Mesendoderm (in vitro differentiated cells): ENCODE measurements at regions not wholly inside any gene's neighbourhood (a gene's known extent, or its start where the extent isn't known, plus 50 kb on each side); places are given as distances from the start of the nearest gene placed in this dataset.

Source experiments
- DNase-seq: peaks from one replicate; pipeline ENCODE4 v3.0.0; 2013
- H2AK5ac ChIP-seq: 2 replicates; pipeline ENCODE4 v1.6.1; 2013; ENCODE audit warnings: low read length, inconsistent platforms
- H2BK120ac ChIP-seq: 2 replicates; pipeline ENCODE4 v1.6.1; 2013; ENCODE audit warnings: low read depth, mild to moderate bottlenecking, low read length, moderate library complexity, mixed read lengths
- H2BK15ac ChIP-seq: replicated peaks from 2 replicates; pipeline ENCODE4 v1.6.1; 2013; ENCODE audit warnings: low read depth, mild to moderate bottlenecking, moderate library complexity
- H2BK5ac ChIP-seq: 2 replicates; pipeline ENCODE4 v1.6.1; 2013; ENCODE audit warnings: low read length, inconsistent platforms
- H3K18ac ChIP-seq: 2 replicates; pipeline ENCODE4 v1.6.1; 2013; ENCODE audit warnings: mild to moderate bottlenecking, low read length, mixed read lengths
- H3K23ac ChIP-seq: one replicate; pipeline ENCODE4 v1.6.1; 2013; ENCODE audit warnings: low read length
- H3K27ac ChIP-seq: 2 replicates; pipeline ENCODE4 v1.5.1; 2013; ENCODE audit warnings: low read depth, mild to moderate bottlenecking, inconsistent platforms, low read length, moderate library complexity
- H3K27me3 ChIP-seq: 2 replicates; pipeline ENCODE4 v1.6.1; 2013; ENCODE audit warnings: low read length, control low read depth, mild to moderate bottlenecking, inconsistent platforms; ENCODE audit not compliant: insufficient read depth, poor library complexity
- H3K36me3 ChIP-seq: 2 replicates; pipeline ENCODE4 v1.6.1; 2013; ENCODE audit warnings: low read length, inconsistent platforms; ENCODE audit not compliant: control insufficient read depth, insufficient read depth
- H3K4ac ChIP-seq: one replicate; pipeline ENCODE4 v1.6.1; 2013; ENCODE audit warnings: low read depth, mild to moderate bottlenecking, low read length, moderate library complexity
- H3K4me1 ChIP-seq: 2 replicates; pipeline ENCODE4 v1.6.1; 2013; ENCODE audit warnings: low read depth, low read length, inconsistent platforms; ENCODE audit not compliant: control insufficient read depth
- H3K4me2 ChIP-seq: 2 replicates; pipeline ENCODE4 v1.6.1; 2013; ENCODE audit warnings: low read length
- H3K4me3 ChIP-seq: 2 replicates; pipeline ENCODE4 v1.5.1; 2013; ENCODE audit warnings: mild to moderate bottlenecking, low read length
- H3K56ac ChIP-seq: one replicate; pipeline ENCODE4 v1.6.1; 2013; ENCODE audit warnings: low read length
- H3K79me1 ChIP-seq: 2 replicates; pipeline ENCODE4 v1.6.1; 2013; ENCODE audit warnings: low read length, inconsistent platforms
- H3K79me2 ChIP-seq: 2 replicates; pipeline ENCODE4 v1.6.1; 2013; ENCODE audit warnings: mild to moderate bottlenecking, low read length; ENCODE audit not compliant: control insufficient read depth, insufficient read depth
- H3K9ac ChIP-seq: 2 replicates; pipeline ENCODE4 v1.6.1; 2013; ENCODE audit warnings: low read length, inconsistent platforms
- H4K5ac ChIP-seq: one replicate; pipeline ENCODE4 v1.6.1; 2013; ENCODE audit warnings: low read length
- H4K8ac ChIP-seq: one replicate; pipeline ENCODE4 v1.6.1; 2013; ENCODE audit warnings: low read depth, mild to moderate bottlenecking, control low read depth, low read length, moderate library complexity
- WGBS: extraction: QIAGEN DNeasy Blood & Tissue Kit; methylation state at CpG from one replicate; pipeline ENCODE4 v1.1.7; 2013; ENCODE audit warnings: low lambda C conversion rate, missing lambda C conversion rate; ENCODE audit not compliant: insufficient coverage; ENCODE audit errors: extremely low coverage; 5-methylcytosine and 5-hydroxymethylcytosine counted together

DNA sequence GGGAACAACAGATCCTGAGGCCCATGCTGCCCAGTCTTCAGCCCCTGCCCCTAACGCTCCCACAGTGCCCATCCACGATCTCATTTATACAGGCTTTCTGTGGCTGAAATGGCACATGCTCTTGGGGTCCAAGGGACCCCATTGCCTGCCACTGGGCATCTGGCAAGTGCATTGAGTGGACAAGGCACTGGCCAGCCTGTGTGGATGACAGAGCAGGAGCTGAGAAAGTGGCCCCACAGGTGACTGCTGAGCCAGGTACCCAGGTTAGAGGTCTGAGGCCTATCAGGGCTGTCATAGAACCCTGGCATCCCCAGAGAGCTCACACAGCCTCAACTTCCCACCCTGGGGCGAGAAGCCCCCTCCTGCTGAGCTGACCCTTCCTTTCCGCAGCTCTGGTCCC, 86.0 kb upstream of the NXT1 start:
- DNase-seq = no peak
- H3K4me3 ChIP-seq = no peak overlapping the region
- H3K23ac ChIP-seq = no peak overlapping the region
- no peaks in the 10 kb centered on the region for H3K79me1 ChIP-seq
- H2BK5ac ChIP-seq = no peak overlapping the region
- H3K27me3 ChIP-seq = no peaks in the 10 kb centered on the region
- H3K27ac ChIP-seq = no peak overlapping the region
- no peak overlapping the region for H2BK120ac ChIP-seq
- no peaks in the 10 kb centered on the region for H3K36me3 ChIP-seq
- H2AK5ac ChIP-seq = no peak overlapping the region
- no peaks in the 10 kb centered on the region for H3K79me2 ChIP-seq
- H2BK15ac ChIP-seq = no peak overlapping the region
- no peak overlapping the region for H3K4me2 ChIP-seq
- no peak overlapping the region for H4K5ac ChIP-seq
- H3K4me1 ChIP-seq = no peaks in the 10 kb centered on the region
- no CpG with 5 or more reads among the region's 4 CpGs for WGBS
- no peak overlapping the region for H4K8ac ChIP-seq
- no peak overlapping the region for H3K56ac ChIP-seq
- no peak overlapping the region for H3K9ac ChIP-seq
- H3K18ac ChIP-seq = no peak overlapping the region
- H3K4ac ChIP-seq = no peak overlapping the region

DNA sequence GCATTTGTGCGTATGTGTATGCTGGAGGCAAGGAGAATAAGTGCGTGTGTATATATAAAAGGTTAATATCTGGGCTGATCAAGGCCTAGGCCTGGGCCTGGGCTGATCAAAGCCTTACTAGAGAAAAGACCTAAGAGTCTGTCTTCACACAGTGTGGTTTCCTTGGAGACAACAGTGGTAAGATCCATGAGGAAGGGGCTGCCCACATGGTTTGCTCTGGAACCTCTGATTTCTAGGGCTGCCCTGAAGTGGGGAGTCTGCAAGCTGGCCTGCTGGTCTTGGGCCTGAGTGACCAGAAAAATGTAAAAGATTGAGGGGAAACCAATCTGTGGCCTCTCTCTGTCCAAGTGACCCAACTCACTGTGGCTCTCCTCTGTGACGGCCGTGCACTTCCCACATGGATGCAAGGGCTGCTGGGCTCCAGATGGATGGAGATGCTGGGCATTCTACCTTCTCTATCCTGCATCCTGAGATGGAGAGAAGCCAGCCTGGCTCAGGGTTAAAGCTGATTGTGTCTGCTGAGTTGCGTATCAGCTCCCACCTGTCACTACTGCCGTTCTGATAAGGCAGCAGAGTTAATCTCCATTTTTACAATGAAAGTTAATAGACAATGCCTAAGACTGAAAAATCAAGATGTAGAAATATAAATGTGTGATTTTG, 90.3 kb upstream of the NXT1 start:
- Histone ChIP-seq H3K79me1 (no peaks in the 10 kb centered on the region), H2AK5ac (no peak overlapping the region), H3K4ac (no peak overlapping the region), H3K9ac (no peak overlapping the region), H2BK5ac (no peak overlapping the region), H4K8ac (no peak overlapping the region), H3K18ac (no peak overlapping the region), H3K23ac (no peak overlapping the region), H3K4me3 (no peak overlapping the region), H3K56ac (no peak overlapping the region), H2BK15ac (no peak overlapping the region), H3K79me2 (no peaks in the 10 kb centered on the region), H3K4me2 (no peak overlapping the region), H3K4me1 (no peaks in the 10 kb centered on the region), H4K5ac (no peak overlapping the region), H3K36me3 (no peaks in the 10 kb centered on the region), H3K27me3 (no peaks in the 10 kb centered on the region), H3K27ac (no peak overlapping the region), H2BK120ac (no peak overlapping the region)
- no CpG with 5 or more reads among the region's 6 CpGs for WGBS
- DNase-seq = no peak

DNA sequence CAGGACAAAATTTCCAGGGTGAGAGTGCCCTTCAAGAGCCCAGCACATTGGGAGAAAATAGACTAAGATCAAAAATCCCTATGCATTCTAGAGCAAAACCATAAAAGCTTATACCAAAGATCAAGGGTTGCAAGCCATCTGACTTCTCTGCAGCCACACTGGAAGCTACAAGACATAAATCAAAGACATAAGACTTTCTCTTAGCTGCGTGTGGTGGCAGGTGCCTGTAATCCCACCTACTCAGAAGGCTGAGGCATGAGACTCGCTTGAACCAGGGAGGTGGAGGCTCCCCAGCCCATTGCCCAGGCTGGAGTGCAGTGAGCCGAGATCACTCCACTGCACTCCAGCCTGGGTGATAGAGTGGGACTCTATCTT, 91.9 kb upstream of the NXT1 start:
- H3K27ac ChIP-seq = no peak overlapping the region
- H4K5ac ChIP-seq = no peak overlapping the region
- no peak for DNase-seq
- H2BK120ac ChIP-seq = no peak overlapping the region
- no peak overlapping the region for H4K8ac ChIP-seq
- no peak overlapping the region for H3K4me3 ChIP-seq
- no CpG with 5 or more reads among the region's 3 CpGs for WGBS
- no peak overlapping the region for H3K4me2 ChIP-seq
- H3K36me3 ChIP-seq = no peaks in the 10 kb centered on the region
- H3K23ac ChIP-seq = no peak overlapping the region
- H3K56ac ChIP-seq = no peak overlapping the region
- H2BK5ac ChIP-seq = no peak overlapping the region
- no peaks in the 10 kb centered on the region for H3K4me1 ChIP-seq
- H2BK15ac ChIP-seq = no peak overlapping the region
- H3K79me1 ChIP-seq = no peaks in the 10 kb centered on the region
- no peaks in the 10 kb centered on the region for H3K27me3 ChIP-seq
- no peaks in the 10 kb centered on the region for H3K79me2 ChIP-seq
- H2AK5ac ChIP-seq = no peak overlapping the region
- H3K9ac ChIP-seq = no peak overlapping the region
- no peak overlapping the region for H3K18ac ChIP-seq
- no peak overlapping the region for H3K4ac ChIP-seq

DNA sequence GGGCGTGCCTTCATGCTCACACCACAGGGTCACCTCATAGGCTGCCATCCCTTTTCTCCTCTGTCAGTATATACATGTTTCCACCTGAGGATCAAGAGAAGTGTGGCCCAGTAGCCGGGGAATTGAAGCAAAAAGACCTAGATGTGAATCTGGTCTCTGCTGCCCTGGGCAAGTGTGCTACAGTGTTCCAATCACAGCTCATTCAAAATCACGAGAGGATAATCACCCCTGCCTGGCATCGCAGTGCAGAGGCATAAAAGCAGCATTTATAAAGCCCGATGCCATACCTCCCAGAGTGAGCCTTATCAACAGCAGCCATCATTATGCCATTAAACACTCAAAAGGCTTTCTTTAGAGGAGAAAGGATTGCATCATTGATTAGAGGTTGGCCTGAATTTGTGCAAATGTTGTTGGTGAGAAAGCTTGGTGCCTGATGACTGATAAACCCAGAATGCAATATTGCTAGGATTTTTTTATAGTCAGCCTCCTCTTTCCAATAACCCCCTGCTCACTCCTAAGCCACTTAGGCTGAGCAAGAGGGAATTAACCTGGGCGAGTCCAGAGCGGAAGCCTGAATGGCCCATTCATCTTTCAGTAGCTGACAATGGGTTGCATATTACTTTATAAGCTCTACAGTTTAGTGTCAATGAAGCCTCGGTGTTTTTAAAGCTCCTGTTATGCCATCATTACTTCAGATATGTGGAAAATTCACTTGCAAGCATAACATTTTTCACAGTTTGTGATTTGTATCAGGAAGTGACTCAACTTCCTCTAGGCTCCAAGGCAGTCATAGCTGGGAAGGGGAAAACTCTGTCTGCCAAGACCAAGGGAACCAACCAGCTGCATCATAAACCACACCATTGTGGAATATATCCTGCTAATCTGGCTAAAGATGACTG, 92.5 kb upstream of the NXT1 start:
- Histone ChIP-seq H2BK5ac (no peak overlapping the region), H3K9ac (no peak overlapping the region), H3K4me3 (no peak overlapping the region), H3K56ac (no peak overlapping the region), H3K79me2 (no peaks in the 10 kb centered on the region), H3K4me1 (no peaks in the 10 kb centered on the region), H4K5ac (no peak overlapping the region), H3K18ac (no peak overlapping the region), H4K8ac (no peak overlapping the region), H3K27me3 (no peaks in the 10 kb centered on the region), H3K23ac (no peak overlapping the region), H2BK15ac (no peak overlapping the region), H3K79me1 (no peaks in the 10 kb centered on the region), H3K36me3 (no peaks in the 10 kb centered on the region), H3K4me2 (no peak overlapping the region), H3K27ac (no peak overlapping the region), H2BK120ac (no peak overlapping the region), H3K4ac (no peak overlapping the region), H2AK5ac (no peak overlapping the region)
- peak; percentile 54 for DNase-seq
- no CpG with 5 or more reads among the region's 8 CpGs for WGBS

DNA sequence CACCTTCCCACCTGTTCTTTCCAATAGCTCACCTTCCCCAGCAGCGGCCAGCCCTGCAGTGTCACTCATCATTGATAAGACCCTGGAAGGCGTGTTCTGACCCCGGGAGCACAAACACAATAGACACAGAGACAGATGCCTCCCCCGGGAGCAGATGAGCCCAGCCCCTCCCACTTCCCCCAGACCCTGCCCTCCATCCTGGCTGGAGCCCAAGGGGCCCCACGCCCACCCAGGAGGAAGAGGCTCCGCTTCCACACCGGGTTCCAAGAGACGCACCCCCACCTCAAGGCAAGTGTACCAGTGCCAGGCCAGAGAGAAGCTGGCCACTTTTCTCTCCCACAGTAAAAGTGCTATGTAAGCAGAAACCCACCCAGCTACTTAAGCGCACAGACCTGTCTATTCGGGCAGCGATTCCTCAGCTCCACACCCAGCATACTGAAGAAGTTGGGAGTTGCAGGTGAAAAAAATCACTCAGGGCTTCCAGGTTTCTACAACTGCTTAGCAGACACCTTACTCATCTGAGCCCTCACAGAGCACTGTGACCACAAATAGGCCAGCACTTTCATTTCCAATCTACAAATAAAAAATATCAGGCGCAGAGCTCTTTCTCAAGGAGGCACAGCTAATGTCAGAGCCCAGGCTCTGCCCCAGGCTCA, 93.4 kb upstream of the NXT1 start:
- Histone ChIP-seq H3K4me3 (no peak overlapping the region), H3K9ac (no peak overlapping the region), H2AK5ac (no peak overlapping the region), H3K36me3 (no peaks in the 10 kb centered on the region), H3K79me2 (no peaks in the 10 kb centered on the region), H3K27me3 (no peaks in the 10 kb centered on the region), H2BK15ac (no peak overlapping the region), H3K18ac (no peak overlapping the region), H3K79me1 (no peaks in the 10 kb centered on the region), H3K4me2 (no peak overlapping the region), H2BK120ac (no peak overlapping the region), H3K4ac (no peak overlapping the region), H3K56ac (no peak overlapping the region), H4K8ac (no peak overlapping the region), H3K27ac (no peak overlapping the region), H4K5ac (no peak overlapping the region), H3K23ac (no peak overlapping the region), H2BK5ac (no peak overlapping the region), H3K4me1 (no peaks in the 10 kb centered on the region)
- DNase-seq = no peak
- WGBS = no CpG with 5 or more reads among the region's 12 CpGs
